ENCODE measurements at regions not wholly inside any gene's neighbourhood (a gene's known extent, or its start where the extent isn't known, plus 50 kb on each side); places are given as distances from the start of the nearest gene placed in this dataset.

DNA sequence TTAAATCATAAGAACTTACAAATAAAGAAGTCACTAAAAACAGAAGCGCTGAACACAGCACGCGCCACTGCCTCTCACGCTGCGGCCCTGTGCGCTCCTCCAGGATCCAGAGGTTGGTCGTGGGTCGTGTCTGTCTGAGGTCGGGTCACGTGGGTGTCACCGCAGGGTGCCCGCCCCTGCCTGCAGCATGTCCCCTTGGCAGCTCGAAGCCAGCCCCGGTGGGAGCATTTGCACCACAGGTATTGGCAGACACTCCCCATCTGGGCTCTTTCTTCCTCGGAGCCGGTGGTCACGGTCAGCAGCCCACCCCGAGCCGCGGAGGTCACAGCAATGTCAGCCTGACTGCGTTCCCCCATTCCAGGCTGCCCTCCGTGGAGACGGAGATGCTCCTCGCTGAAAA, 88.6 kb downstream of the PDGFA start:
- Mint-ChIP-seq H3K4me3 (no peak overlapping the region), H3K9me3 (peaks cover 3% of the 10 kb centered on the region)
- DNase-seq (ENCODE audit: low spot score in 2 of 2): no peak

DNA sequence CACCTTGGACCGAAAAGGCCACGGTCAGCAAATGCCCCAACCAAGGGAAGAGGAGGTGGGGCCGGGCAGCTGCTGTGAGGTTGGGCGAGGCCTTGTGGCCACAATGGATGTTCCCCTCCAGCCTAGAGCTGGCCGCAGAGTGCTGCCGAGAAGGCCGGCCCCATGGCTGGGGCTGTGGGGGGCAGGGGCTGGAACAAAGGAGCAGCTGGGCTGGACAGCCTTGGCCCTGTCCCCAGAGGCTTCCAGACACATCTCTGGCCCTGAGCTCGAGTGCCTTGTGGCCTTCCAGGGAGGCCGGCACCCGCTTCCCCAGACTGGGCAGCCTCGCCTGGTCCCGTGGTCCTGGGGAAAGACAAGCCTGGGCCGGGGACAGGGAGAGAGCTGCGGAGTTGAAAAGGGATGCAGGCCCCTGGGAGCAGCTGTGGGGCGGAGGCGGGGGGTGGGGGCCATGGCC, 88.0 kb downstream of the PDGFA start:
- DNase-seq (ENCODE audit: low spot score in 2 of 2) (no peak), ATAC-seq (ENCODE audit: low read depth) (no peak)
- peaks cover 3% of the 10 kb centered on the region for H3K9me3 Mint-ChIP-seq
- H3K36me3 Mint-ChIP-seq: no peaks in the 10 kb centered on the region
- no peak overlapping the region for H3K27ac Mint-ChIP-seq
- H3K27me3 Mint-ChIP-seq: peaks cover 2% of the 10 kb centered on the region
- H3K4me1 Mint-ChIP-seq: no peaks in the 10 kb centered on the region
- no peak overlapping the region for H3K4me3 Mint-ChIP-seq

More for the DNA sequence above, 88.6 kb downstream of the PDGFA start:
- Mint-ChIP-seq H3K27me3 (peaks cover 2% of the 10 kb centered on the region), H3K36me3 (no peaks in the 10 kb centered on the region), H3K4me1 (no peaks in the 10 kb centered on the region), H3K27ac (no peak overlapping the region)
- no peak for ATAC-seq (ENCODE audit: low read depth)

DNA sequence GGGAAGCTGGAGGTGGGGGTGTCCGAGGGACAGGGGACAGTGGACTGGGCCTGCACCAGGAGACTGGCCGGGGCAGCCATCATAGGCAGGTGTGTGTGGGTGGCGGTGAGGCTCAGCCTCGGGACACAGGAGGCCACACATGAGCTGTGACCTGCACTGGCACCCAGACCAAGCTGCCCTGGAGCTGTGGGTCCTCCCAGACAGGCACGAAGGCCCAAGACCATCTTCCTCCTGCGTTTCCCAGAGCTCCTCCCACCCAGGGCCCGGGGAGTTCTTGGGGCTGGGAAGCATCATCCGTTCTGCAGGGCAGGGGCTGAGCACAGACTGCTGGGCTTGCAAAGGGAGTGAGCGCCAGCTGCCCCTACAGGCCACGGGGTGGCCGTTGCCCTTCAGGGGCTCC, 87.4 kb downstream of the PDGFA start:
- ATAC-seq (ENCODE audit: low read depth) (no peak), DNase-seq (ENCODE audit: low spot score in 2 of 2) (no peak)
- H3K36me3 Mint-ChIP-seq: no peaks in the 10 kb centered on the region
- no peak overlapping the region for H3K4me3 Mint-ChIP-seq
- H3K27ac Mint-ChIP-seq: no peak overlapping the region
- H3K27me3 Mint-ChIP-seq: peaks cover 2% of the 10 kb centered on the region
- no peaks in the 10 kb centered on the region for H3K4me1 Mint-ChIP-seq
- H3K9me3 Mint-ChIP-seq: peaks cover 3% of the 10 kb centered on the region

DNA sequence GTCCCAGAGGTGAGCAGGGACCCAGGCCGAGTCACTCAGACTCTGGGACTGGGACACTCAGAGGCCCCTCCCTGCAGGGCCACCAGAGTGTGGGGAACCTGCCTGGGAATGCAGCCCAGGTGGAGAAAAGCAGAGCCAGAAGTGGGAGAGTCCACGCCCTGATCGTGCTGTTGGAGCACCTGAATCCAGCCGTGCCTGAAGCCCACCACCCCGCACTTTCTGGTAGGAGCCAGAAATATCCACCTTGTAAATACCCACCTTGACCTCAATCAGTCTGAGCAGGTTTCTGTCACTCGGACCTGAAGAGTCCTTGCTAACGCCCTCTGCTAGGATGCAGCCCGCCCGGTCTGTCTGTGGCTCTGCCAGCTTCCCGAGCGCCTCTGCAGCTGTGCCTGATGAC, 86.7 kb downstream of the PDGFA start:
- H3K4me3 Mint-ChIP-seq: no peak overlapping the region
- H3K9me3 Mint-ChIP-seq: no peaks in the 10 kb centered on the region
- peaks cover 2% of the 10 kb centered on the region for H3K27me3 Mint-ChIP-seq
- no peaks in the 10 kb centered on the region for H3K4me1 Mint-ChIP-seq
- ATAC-seq (ENCODE audit: low read depth) (no peak), DNase-seq (ENCODE audit: low spot score in 2 of 2) (no peak)
- H3K36me3 Mint-ChIP-seq: no peaks in the 10 kb centered on the region
- H3K27ac Mint-ChIP-seq: no peak overlapping the region

DNA sequence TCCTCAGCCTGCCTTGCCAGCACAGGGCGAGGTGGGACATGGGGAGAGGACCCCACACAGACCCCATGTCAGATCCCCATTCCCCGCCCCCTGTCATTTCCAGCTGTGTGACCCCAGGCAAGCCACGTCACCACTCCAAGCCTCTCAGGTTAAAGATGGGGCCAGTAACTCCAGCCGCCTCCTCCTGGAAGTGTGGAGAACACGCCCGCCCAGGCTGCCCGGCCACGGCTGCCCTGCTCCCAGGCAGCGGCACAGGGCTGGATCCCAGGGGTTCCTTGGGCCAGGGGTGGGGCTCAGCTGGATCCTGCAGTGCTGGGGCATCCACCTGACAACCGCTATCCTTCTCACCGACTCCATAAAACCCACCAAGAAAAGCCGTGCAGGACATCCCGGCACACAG, 86.1 kb downstream of the PDGFA start:
- H3K9me3 Mint-ChIP-seq: no peaks in the 10 kb centered on the region
- H3K27ac Mint-ChIP-seq: no peak overlapping the region

DNA sequence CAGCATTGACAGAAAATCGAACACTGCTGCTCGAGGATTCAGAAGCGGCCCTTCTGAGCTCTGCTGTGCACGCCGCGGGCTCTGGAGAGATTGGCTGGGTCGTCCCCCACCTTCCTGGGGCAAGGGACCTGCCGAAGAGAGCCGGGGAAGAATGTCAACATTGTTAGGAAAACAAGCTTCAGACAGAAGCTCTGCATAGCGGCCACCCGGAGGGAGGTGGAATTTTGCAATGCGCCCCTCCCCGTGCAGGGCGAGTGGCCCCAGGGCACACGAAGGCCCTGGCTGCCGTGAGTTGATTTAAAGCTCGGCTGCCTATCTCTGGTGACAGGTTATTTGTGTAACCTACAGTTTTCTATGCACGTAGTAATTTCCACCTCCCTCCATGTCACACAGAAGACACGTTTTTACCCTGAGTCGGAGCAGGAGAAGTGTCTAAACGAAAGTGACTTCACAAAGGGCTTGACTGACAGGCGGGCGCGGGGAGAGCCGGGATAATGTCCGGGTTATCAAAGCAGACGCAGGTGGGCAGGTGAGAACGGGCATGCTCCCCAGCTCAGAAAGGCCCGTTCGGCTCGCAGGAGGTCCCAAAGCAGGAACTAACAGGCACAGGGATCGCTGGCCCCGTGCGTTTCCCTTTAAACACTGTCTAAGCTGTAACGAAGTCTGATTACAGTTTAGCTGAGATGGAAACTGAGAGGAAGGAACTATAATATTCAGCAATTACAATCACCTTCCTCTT, 84.6 kb downstream of the PDGFA start:
- H3K27ac Mint-ChIP-seq: no peak overlapping the region

More for the DNA sequence above, 86.1 kb downstream of the PDGFA start:
- peaks cover 2% of the 10 kb centered on the region for H3K27me3 Mint-ChIP-seq
- no peak for ATAC-seq (ENCODE audit: low read depth)
- H3K4me1 Mint-ChIP-seq: no peaks in the 10 kb centered on the region
- no peaks in the 10 kb centered on the region for H3K36me3 Mint-ChIP-seq
- no peak overlapping the region for H3K4me3 Mint-ChIP-seq
- no peak for DNase-seq (ENCODE audit: low spot score in 2 of 2)

DNA sequence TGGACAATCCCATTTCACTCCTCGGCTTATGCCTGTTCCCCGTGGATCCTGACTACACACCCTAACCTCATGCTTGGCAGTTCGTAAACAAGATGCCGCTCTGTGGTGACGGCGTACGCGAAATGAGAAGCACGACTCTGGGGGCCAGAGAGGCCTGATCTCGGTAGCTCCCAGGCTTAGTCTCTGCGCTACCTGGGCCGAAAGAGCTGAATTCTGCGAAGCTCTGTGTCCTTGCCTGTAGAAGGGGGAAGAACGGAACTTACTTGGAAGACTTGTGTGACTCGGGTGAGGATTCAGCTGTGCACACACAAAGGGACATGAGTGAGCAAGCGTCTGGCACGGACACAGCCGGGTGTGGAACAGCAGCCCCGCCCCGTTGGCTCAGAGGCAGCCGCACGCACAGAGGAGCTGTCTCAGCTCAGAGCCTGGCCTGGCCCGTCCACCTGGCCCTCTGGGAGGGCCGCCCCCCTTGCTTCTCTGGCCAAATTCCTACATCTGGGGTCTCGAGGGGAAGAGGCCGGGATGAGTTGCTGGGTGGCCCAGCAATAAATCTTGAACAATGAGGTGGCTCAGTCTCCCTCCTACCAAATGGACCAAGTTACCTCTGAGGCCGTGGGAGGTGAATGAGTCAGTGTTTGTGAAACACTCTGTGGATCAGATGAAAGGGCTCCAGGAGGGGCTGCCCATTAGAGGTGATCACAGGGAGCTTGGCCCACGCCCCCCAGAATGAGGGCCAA, 83.8 kb downstream of the PDGFA start:
- Mint-ChIP-seq H3K36me3 (no peaks in the 10 kb centered on the region), H3K4me3 (no peak overlapping the region), H3K27ac (no peak overlapping the region), H3K27me3 (peaks cover 3% of the 10 kb centered on the region), H3K9me3 (no peaks in the 10 kb centered on the region), H3K4me1 (no peaks in the 10 kb centered on the region)
- DNase-seq (ENCODE audit: low spot score in 2 of 2): no peak
- ATAC-seq (ENCODE audit: low read depth): no peak

More for the DNA sequence above, 84.6 kb downstream of the PDGFA start:
- Mint-ChIP-seq H3K36me3 (no peaks in the 10 kb centered on the region), H3K9me3 (no peaks in the 10 kb centered on the region), H3K27me3 (peaks cover 2% of the 10 kb centered on the region), H3K4me3 (no peak overlapping the region), H3K4me1 (no peaks in the 10 kb centered on the region)
- ATAC-seq (ENCODE audit: low read depth) (no peak), DNase-seq (ENCODE audit: low spot score in 2 of 2) (no peak)

DNA sequence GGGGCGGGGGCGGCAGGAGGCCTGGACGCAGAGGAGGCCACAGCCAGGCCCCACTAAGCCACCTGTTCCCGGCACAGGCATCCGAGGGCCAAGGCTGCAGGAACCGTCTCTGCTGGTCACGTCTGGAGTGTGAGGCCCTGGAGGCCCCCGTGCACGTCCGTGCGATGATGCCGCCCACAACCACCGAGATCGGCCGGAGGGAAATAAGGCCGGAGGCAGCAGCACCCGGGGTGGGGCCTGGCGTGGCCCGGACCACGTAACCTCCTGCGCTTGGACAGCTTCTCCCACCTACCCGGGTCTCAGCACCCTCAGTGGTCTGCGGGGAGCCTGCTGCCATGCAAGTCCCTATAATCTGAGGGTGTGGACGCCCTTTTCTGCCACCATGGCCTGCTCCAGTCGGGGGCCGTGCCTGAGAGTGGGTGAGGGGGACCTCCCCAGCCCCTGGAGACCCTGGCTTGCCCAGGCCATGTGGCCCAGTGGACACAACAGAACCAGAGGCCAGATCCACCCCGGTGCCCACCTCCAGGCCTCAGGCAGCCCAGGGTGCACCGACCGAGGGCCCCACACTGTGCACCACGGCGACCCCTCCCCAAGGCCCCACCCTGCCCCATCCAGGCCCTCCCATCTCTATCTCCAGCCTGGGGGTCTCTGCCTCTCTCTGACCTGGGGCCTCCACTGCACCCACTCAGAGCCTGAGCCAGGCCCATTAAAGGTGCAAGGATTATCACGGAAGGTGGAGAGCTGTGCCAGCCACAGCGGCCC, 83.1 kb downstream of the PDGFA start:
- H3K27me3 Mint-ChIP-seq: peaks cover 3% of the 10 kb centered on the region
- no peak overlapping the region for H3K27ac Mint-ChIP-seq
- H3K36me3 Mint-ChIP-seq: no peaks in the 10 kb centered on the region
- DNase-seq (ENCODE audit: low spot score in 2 of 2): no peak
- no peak for ATAC-seq (ENCODE audit: low read depth)
- no peaks in the 10 kb centered on the region for H3K9me3 Mint-ChIP-seq
- no peaks in the 10 kb centered on the region for H3K4me1 Mint-ChIP-seq
- H3K4me3 Mint-ChIP-seq: no peak overlapping the region

DNA sequence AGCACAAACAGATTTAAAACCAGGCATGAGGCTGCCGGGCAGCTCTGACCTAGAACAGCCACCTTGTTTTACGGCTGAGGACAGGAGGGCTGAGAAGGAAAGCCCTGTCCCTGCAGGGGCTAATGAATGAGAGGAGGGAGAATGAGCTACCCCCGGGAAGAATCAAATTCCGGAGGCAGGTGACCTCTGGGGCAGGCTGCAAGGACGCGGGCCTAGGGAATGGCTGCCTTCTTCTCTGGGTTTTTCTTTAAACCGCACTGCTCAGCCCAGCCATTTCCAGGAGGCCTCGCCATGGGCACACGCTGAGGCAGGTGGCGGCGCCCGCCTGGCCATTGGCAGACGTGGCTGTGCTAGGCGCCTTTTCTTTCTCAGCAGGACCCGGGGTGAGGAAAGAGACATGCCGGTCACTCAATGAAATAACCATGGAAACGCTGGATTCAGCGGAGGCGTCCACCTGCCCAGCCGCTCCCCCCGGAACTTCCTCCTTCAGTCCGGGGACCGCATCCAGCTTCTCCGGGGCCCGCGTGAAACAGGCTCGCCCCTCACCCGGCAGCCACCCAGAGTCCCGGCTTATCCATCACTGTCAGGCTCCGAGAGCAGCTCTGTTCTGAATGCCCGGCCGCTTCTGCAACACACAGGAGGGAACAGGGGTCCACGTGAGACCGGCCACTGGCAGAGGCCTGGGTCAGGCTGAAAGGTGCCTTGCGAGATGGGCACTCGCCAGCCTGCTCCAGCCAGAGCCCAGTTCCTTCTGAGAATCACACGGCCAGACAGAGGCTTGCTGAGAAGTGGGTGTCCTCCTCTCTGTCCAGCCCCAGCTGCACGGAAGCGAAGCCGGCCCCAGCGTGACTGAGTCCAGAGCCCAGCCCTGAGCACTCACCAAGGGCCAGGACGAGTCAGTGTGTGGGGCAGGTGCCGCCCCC, 82.1 kb downstream of the PDGFA start:
- Mint-ChIP-seq H3K4me3 (no peak overlapping the region), H3K27me3 (peaks cover 3% of the 10 kb centered on the region), H3K36me3 (no peaks in the 10 kb centered on the region), H3K27ac (no peak overlapping the region), H3K4me1 (no peaks in the 10 kb centered on the region), H3K9me3 (no peaks in the 10 kb centered on the region)
- DNase-seq (ENCODE audit: low spot score in 2 of 2) (no peak), ATAC-seq (ENCODE audit: low read depth) (no peak)

DNA sequence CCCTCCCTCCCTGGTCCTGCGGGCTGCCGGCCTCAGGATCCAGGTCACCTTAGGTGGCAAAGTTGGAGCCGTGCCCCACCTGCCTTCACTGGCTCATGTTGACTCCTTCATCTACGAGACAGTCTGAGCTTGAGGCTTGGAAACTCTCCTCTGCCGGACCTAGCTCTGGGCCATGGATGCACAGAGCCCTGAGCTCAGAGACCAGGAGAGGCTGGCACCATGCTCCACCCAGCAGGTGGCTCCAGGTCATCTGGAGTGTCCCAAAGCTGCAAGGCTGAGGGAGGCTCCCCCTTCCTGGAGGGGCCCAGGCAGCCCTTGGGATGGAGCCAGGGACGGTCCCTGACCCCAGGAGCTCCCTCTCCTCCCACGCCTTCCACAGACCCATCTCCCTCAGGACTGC, 81.3 kb downstream of the PDGFA start:
- no peaks in the 10 kb centered on the region for H3K9me3 Mint-ChIP-seq
- ATAC-seq (ENCODE audit: low read depth) (no peak), DNase-seq (ENCODE audit: low spot score in 2 of 2) (no peak)
- H3K27ac Mint-ChIP-seq: no peak overlapping the region
- no peak overlapping the region for H3K4me3 Mint-ChIP-seq
- H3K27me3 Mint-ChIP-seq: peaks cover 3% of the 10 kb centered on the region
- no peaks in the 10 kb centered on the region for H3K36me3 Mint-ChIP-seq
- H3K4me1 Mint-ChIP-seq: no peaks in the 10 kb centered on the region

DNA sequence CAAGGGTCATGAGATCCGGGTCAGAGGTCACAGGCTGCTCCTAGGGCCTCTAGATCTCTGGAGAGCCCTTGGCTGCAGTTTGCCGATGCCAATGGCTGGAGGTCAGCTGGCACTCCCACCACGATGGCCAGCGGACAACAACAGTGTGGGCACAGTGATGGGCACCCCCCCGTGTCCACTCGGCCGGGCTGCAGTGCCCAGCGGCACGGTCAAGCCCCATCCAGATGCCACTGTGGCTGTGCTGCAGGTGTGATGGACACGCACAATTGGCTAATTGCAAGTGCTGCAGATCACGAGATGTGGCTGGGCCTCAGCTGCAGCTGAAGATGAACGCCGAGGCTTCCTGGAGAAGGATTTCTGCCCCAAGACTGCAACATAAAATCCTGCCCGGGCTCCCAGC, 80.7 kb downstream of the PDGFA start:
- H3K36me3 Mint-ChIP-seq: no peaks in the 10 kb centered on the region
- H3K27me3 Mint-ChIP-seq: peaks cover 1% of the 10 kb centered on the region
- no peaks in the 10 kb centered on the region for H3K4me1 Mint-ChIP-seq
- DNase-seq (ENCODE audit: low spot score in 2 of 2): no peak
- no peak overlapping the region for H3K4me3 Mint-ChIP-seq
- no peak overlapping the region for H3K27ac Mint-ChIP-seq
- no peaks in the 10 kb centered on the region for H3K9me3 Mint-ChIP-seq
- ATAC-seq (ENCODE audit: low read depth): no peak

DNA sequence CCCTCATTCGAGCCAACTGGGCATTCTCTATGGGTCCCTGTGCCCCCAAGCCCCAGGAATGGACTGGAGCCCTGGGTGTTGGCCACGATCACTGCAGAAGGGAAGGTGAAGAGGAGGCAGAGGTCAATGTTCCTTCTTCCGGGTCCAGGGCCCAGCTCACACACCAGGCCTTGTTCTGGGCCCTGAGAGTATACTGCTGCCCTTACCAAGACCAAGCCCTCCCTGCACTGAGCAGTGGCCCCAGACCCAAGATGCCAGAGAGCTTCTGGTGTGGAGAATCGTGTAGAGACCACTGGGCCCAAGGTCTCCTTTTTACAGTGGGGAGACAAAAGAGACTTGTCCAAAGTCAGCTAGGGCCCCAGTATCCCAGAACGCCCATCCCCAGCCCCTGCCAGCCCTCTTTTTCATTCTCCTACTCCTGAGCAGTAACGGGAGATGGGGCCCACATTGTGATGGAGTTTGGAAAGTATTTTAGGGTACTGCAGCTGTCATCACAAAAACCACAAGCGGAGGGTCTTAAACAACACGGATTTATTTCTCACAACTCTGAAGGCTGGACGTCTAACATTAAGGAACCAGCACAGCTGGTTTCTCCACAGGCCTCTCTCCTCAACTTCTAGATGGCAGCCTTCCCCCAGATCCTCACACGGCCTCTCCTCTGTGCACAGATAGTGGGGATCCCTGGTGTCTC, 79.4 kb downstream of the PDGFA start:
- H3K27ac Mint-ChIP-seq: no peak overlapping the region
- no peaks in the 10 kb centered on the region for H3K4me1 Mint-ChIP-seq
- ATAC-seq (ENCODE audit: low read depth) (no peak), DNase-seq (ENCODE audit: low spot score in 2 of 2) (no peak)
- H3K36me3 Mint-ChIP-seq: no peaks in the 10 kb centered on the region
- no peak overlapping the region for H3K4me3 Mint-ChIP-seq
- H3K27me3 Mint-ChIP-seq: peaks cover 1% of the 10 kb centered on the region
- H3K9me3 Mint-ChIP-seq: no peaks in the 10 kb centered on the region

Data from memory B cell (primary cell).